ENCODE measurements at regions not wholly inside any gene's neighbourhood (a gene's known extent, or its start where the extent isn't known, plus 50 kb on each side); places are given as distances from the start of the nearest gene placed in this dataset.

GRCh38 chr5:153352685-153353219 lies 137.7 kb upstream of the GRIA1 start:
- DNase-seq (ENCODE audit: low spot score) = peak; percentile 89
- ChIA-PET POLR2A (ENCODE audit: low non-redundant PET) (no interaction called here), CTCF (no interaction called here)
- TF ChIP-seq CTCF (conservative IDR thresholded peaks at IDR 0.05; ENCODE audit: low read depth) = no peak
- no peak overlapping the region for H3K27ac ChIP-seq

- POLR2A ChIA-PET (ENCODE audit: low non-redundant PET) = no interaction called here
- no peak for DNase-seq (ENCODE audit: low spot score)
- CTCF ChIA-PET = no interaction called here
- TF ChIP-seq CTCF (conservative IDR thresholded peaks at IDR 0.05; ENCODE audit: low read depth) = no peak
- no peak overlapping the region for H3K27ac ChIP-seq
Observed at GRCh38 chr5:153357493-153358112, 132.9 kb upstream of the GRIA1 start.

GRCh38 chr5:153358315-153358976 lies 132.0 kb upstream of the GRIA1 start:
- no peak overlapping the region for H3K27ac ChIP-seq
- TF ChIP-seq CTCF (conservative IDR thresholded peaks at IDR 0.05; ENCODE audit: low read depth) = no peak
- DNase-seq (ENCODE audit: low spot score) = no peak
- ChIA-PET CTCF (no interaction called here), POLR2A (ENCODE audit: low non-redundant PET) (no interaction called here)

- H3K27ac ChIP-seq = no peak overlapping the region
- DNase-seq (ENCODE audit: low spot score) = no peak
- CTCF ChIA-PET = no interaction called here
- POLR2A ChIA-PET (ENCODE audit: low non-redundant PET) = no interaction called here
- no peak for TF ChIP-seq CTCF (conservative IDR thresholded peaks at IDR 0.05; ENCODE audit: low read depth)
Observed at GRCh38 chr5:153360860-153361259, 129.6 kb upstream of the GRIA1 start.

GRCh38 chr5:153361735-153362409 lies 128.6 kb upstream of the GRIA1 start:
- H3K27ac ChIP-seq = no peak overlapping the region
- DNase-seq (ENCODE audit: low spot score) = no peak
- POLR2A ChIA-PET (ENCODE audit: low non-redundant PET) = no interaction called here
- no peak for TF ChIP-seq CTCF (conservative IDR thresholded peaks at IDR 0.05; ENCODE audit: low read depth)
- CTCF ChIA-PET = no interaction called here

GRCh38 chr5:153365547-153365946 lies 124.9 kb upstream of the GRIA1 start:
- CTCF ChIA-PET = interaction anchor here (0.7 to 0.8 kb wide), 3 partner anchors 8 to 201 kb away, joined by 3 to 4 read pairs (median 4); no protein-coding TSS in a partner anchor
- POLR2A ChIA-PET (ENCODE audit: low non-redundant PET) = no interaction called here

More at GRCh38 chr5:153365547-153365946, 124.9 kb upstream of the GRIA1 start:
- TF ChIP-seq CTCF (conservative IDR thresholded peaks at IDR 0.05; ENCODE audit: low read depth) = no peak
- no peak for DNase-seq (ENCODE audit: low spot score)
- no peak overlapping the region for H3K27ac ChIP-seq

All from RWPE1 (cell line).